Epithelial cell of esophagus (primary cell): ENCODE measurements at regions not wholly inside any gene's neighbourhood (a gene's known extent, or its start where the extent isn't known, plus 50 kb on each side); places are given as distances from the start of the nearest gene placed in this dataset.

Experiments used
- DNase-seq: peaks from one replicate; pipeline ENCODE4 v3.0.0; 2010; ENCODE audit warnings: low read depth
- H3K4me3 ChIP-seq: 2 replicates; pipeline ENCODE4 v1.5.1; 2011; ENCODE audit warnings: mild to moderate bottlenecking, low read length, control low read depth
- TF ChIP-seq, protein P1 (sequence below): IDR thresholded peaks from 2 replicates; pipeline ENCODE4 v1.5.1; 2011; ENCODE audit warnings: low read depth, mild to moderate bottlenecking, low read length, control low read depth, inconsistent platforms; ENCODE audit not compliant: insufficient read depth; ENCODE audit errors: missing control alignments

DNA sequence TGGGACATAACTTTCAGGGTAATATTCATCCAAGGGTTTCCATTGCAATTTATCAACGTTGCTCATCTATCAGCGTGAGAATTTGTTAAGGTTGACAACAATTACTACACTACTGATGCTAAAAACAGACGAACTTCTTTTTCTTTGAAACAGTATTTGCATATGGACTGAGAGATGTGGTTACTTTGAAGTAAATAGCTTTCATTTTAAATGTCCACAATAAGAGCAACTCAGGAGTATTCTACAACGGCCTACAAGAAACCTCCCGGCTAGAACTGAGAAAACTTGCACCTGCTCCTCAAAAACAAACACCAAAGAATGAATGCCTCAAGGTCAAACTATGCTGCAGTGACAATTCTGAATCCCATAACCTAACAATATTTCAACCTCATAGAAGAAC, 238.4 kb downstream of the IRS2 start:
- TF ChIP-seq, protein P1, sequence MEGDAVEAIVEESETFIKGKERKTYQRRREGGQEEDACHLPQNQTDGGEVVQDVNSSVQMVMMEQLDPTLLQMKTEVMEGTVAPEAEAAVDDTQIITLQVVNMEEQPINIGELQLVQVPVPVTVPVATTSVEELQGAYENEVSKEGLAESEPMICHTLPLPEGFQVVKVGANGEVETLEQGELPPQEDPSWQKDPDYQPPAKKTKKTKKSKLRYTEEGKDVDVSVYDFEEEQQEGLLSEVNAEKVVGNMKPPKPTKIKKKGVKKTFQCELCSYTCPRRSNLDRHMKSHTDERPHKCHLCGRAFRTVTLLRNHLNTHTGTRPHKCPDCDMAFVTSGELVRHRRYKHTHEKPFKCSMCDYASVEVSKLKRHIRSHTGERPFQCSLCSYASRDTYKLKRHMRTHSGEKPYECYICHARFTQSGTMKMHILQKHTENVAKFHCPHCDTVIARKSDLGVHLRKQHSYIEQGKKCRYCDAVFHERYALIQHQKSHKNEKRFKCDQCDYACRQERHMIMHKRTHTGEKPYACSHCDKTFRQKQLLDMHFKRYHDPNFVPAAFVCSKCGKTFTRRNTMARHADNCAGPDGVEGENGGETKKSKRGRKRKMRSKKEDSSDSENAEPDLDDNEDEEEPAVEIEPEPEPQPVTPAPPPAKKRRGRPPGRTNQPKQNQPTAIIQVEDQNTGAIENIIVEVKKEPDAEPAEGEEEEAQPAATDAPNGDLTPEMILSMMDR = no peak
- no peak overlapping the region for H3K4me3 ChIP-seq
- DNase-seq = no peak

DNA sequence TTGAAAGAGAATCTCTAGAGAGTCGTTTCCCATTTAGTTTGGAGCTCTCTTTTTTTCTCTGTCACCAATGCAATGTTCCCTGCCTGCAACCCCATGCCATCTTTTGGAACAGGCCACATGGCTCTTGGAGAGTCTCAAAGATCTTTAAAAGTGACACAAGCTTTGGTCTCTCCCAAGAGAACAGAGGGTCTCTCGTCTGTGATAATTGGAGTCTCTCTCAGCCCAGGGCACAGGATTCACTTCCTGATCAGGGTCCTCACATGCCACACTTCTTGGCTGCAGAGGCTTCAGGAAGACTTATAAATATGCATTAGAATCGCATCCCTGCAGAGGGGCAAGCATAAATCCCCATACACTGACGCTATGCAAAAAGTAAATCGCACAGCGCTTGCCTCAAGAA, 240.5 kb downstream of the IRS2 start:
- TF ChIP-seq, protein P1 = no peak
- DNase-seq = no peak

DNA sequence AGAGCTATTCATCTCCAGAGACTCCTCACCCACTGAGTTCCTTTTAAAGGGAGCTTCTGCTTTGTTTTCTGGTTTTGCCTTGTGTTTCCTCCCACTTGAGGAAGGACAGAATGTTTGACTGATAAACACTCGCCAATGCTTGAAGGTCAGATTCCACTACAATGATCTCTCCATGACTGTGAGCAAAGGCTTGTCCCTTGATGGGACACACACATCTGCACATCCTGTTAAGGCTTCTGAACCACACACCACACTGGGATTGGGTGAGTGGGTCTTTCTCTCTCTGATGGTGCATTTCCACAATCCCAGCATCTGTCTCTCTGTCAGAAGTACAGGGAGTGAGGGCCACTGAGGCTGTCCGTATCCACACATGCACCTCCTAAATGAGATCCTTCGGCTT, 245.3 kb downstream of the IRS2 start:
- H3K4me3 ChIP-seq = no peak overlapping the region
- DNase-seq = no peak
- TF ChIP-seq, protein P1 = no peak

More for the DNA sequence above, 240.5 kb downstream of the IRS2 start:
- H3K4me3 ChIP-seq = no peak overlapping the region

DNA sequence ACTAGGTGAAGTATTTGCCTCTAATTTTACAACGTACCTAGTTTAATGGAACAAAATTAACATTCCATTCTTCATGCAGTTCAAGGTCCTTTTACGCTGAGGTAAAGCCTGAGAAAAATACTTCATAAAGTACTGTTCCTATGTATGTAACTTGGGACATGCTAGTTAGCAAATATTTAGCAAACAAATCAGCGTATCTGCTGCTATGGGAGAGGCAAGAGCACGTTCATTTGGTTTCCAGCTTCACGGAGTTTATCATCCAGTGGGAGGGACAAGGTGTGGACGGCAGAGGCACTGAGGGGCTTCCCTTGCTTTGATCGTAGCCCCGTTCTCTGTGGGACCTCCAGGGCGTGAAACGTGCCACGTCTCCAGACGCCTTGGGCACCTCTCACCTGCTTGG, 248.8 kb downstream of the IRS2 start:
- DNase-seq = no peak
- H3K4me3 ChIP-seq = no peak overlapping the region
- TF ChIP-seq, protein P1 = no peak

DNA sequence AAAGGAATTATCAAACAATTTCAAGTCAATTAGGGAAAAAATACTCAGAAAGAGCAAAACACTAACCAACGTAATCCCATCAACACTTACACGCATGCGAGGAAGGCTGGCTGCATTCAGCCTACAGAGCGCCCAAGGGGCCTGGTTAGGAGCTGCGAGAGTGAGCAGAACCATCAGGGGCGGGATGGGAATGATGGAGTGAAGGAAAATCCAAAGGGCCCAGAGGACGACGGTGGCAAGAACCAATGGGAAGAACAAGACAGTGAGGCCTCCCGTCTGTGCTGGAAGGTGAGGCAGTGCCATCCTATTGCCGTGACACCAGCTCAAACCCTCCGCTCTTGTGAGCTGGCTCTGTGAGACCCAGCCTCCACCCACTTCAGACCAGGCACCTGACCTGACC, 253.0 kb downstream of the IRS2 start:
- TF ChIP-seq, protein P1 = no peak
- DNase-seq = no peak
- no peak overlapping the region for H3K4me3 ChIP-seq

DNA sequence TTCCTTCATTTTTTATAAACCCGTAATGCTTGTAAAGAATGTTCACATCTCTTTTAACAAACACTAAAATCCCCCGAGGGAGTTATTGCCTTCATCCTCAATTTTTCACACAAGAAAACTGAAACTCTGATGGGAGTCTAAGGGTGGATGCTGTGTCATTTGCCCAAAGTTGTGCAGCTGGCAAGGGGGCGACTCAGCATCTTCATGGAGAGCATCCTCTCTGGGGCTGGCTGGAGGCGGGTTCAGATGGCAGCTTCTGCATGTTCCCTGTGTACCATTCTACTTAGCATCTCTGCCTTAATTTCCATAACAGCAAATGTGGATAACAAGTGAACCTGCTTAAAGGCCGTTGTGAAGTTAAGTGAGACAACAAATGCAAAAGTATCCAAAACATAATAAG, 256.4 kb downstream of the IRS2 start:
- no peak overlapping the region for H3K4me3 ChIP-seq
- TF ChIP-seq, protein P1 = no peak
- no peak for DNase-seq

DNA sequence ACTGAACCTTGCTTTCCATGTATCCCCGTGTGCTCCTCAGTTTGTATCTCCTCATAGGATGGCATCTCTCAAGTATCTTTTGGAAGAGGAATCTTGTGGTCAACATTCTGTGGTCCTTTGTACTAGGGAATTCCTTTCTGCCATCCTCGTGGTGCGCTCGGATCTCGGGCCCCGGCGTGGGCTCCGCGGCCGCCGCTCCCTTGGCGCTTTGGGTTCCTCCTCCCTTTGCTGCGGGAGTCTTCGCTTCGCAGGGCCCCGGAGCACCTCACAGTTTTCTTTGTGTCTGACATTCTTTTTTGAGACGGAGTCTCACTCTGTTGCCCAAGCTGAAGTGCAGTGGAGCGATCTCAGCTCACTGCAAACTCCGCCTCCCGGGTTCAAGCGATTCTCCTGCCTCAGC, 264.7 kb downstream of the IRS2 start:
- TF ChIP-seq, protein P1 = no peak
- H3K4me3 ChIP-seq = no peak overlapping the region
- DNase-seq = no peak
